ENCODE measurements at regions not wholly inside any gene's neighbourhood (a gene's known extent, or its start where the extent isn't known, plus 50 kb on each side); places are given as distances from the start of the nearest gene placed in this dataset.
"Not testable (repeated sequence)": the region's sequence is repeated elsewhere in the genome, so short reads cannot be mapped to it uniquely, and the experiment has no call there.

DNA sequence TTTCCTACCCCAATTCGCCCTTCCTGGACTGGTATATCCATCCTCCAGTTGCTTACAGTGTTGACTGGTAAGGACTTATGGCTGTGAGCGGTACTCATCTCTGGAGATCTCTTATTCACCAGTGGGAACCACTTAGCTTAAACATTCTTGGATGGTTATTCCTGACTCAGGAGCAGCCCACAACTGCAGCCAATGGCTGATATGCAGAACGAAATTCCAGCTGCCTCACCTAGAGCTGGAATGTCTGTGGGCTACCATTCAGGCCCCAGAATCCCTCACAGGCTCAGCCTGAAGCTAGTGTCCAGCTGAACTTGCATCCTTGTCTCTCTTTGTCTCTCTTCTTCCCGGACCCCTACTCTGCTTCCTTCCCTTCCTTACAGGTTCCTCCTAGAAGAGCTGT is 138.9 kb upstream of the SMIM31 start:
- in situ Hi-C loops (cut with MboI; ENCODE audit: low pct_unique_long_range_greater_than_20kb, low sequenced_read_pairs), result no loop called here

DNA sequence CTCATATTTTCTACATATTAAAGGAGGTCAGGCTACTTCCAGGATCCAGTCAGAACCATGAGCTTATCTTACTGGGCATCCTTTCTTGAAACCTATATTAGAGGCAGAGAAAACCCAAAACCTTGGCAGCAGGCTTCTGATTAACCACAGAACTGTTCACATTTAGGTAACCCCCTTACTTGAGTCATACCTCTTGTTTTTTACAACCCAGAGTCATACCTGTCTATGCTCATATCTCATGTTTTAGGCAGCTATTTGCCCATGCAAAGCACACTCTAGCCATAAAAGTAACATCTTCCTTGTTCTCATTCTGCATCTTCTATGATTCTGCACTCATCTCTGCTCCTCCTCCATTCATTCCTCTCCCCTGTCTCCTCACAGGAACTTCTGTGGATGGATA is 138.0 kb upstream of the SMIM31 start:
- in situ Hi-C loops (cut with MboI; ENCODE audit: low pct_unique_long_range_greater_than_20kb, low sequenced_read_pairs), result no loop called here
- no peak for DNase-seq

More for the DNA sequence above, 138.9 kb upstream of the SMIM31 start:
- DNase-seq, result no peak

DNA sequence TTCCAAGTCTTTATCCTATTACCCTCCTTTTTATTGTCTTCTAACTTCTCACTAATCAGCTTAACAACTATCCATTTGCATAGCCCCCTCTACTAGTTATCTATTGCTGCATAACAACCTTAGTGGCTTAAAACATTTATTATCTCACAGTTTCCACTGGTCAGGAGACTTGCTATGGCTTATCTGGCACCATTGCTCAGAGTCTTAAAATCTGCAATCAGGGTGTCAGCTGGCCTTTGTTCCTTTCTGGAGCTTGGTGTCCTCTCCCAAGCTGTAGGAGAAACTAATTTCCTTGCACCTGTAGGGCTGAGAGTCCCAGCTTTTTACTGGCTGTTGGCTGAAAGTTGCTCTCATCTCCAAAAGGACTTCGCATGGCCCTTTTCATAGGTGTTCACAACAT is 137.0 kb upstream of the SMIM31 start:
- in situ Hi-C loops (cut with MboI; ENCODE audit: low pct_unique_long_range_greater_than_20kb, low sequenced_read_pairs), result no loop called here
- no peak for DNase-seq

DNA sequence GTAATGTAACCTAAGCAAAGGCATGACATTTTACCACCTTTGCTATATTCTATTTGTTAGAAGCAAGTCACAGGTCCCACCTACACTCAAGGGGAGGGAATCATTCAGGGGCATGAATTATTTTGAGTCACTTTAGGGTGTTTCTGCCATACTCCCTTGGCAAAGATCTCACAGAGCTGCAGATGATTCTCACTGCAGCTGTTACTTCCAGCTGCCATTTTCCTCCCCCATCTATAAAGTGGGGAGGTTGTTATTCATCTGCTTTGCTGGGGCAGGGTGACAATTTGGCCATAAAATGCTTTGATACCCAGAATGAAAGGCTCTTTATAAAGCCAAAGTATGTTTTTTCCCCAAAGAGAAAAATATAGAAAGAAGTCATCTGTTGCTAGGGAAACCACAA is 136.5 kb upstream of the SMIM31 start:
- in situ Hi-C loops (cut with MboI; ENCODE audit: low pct_unique_long_range_greater_than_20kb, low sequenced_read_pairs), result no loop called here
- DNase-seq, result no peak

DNA sequence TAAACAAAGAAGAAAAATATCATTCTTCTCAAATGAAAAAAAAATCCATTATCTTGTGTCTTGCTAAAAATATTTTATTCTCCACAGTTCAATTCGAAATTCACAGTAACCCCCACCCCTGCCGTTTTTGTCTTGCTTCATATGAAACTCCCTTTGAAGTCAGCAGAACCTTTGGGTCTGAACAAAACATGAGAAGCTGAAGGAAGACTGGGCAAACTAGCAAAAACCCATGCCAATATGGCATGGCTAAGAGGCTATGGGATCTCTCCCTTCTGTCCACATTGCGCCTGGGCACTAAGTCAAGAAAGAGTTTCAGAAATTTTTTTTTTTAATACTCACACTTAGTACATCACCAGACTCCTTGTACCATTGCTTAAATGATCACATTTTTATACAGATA is 136.0 kb upstream of the SMIM31 start:
- in situ Hi-C loops (cut with MboI; ENCODE audit: low pct_unique_long_range_greater_than_20kb, low sequenced_read_pairs), result no loop called here
- DNase-seq, result no peak

DNA sequence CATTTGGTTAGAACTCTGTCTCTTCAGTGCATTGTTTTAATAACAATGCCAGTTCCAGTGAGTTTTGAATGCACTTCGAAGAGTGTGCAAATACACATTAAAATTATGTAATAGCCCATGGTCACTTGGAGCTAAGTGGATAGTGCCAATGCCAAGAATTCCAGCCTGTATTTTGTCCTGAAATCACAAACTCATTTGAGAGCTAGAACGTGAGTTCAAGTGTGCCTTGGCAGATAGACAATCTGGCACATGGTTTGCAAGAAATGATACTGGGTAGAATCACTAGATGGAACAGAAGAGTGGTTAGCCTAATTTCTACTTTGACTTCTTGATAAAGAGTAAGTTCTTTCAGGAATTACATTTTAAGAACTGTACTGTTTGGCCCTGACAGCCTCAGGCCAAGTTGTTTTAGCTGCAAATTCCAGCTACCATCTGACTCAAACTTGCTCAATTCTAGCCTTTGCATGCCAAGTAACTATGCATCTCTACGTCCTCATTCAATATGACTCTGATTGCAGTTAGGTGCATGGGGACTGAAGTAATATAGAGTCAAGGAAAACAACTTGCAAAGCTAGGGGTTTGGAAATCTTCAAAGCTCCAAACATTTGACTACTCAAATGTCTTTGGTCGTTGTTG is 131.9 kb upstream of the SMIM31 start:
- DNase-seq, result no peak

DNA sequence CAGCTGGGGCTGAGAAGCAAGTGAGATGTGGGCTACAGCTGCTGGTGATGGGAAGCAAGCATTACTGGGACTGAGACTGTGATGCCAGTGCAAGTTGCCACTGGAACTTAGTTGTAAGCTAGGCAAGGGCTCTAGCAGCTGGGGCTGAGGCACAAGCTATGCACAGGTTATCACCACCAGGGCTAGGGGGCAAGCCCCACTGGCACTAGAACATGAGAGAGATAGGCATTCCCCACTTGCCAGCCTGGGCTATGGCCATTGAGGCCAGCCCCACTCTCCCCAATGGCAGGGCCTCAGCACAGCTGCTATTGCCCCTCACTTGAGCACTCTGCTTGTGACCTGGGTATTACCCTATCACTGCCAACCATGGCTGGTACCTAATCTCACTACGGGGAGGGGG is 130.8 kb upstream of the SMIM31 start:
- DNase-seq, result no peak
- in situ Hi-C loops (cut with MboI; ENCODE audit: low pct_unique_long_range_greater_than_20kb, low sequenced_read_pairs), result no loop called here

More for the DNA sequence above, 131.9 kb upstream of the SMIM31 start:
- in situ Hi-C loops (cut with MboI; ENCODE audit: low pct_unique_long_range_greater_than_20kb, low sequenced_read_pairs), result no loop called here

DNA sequence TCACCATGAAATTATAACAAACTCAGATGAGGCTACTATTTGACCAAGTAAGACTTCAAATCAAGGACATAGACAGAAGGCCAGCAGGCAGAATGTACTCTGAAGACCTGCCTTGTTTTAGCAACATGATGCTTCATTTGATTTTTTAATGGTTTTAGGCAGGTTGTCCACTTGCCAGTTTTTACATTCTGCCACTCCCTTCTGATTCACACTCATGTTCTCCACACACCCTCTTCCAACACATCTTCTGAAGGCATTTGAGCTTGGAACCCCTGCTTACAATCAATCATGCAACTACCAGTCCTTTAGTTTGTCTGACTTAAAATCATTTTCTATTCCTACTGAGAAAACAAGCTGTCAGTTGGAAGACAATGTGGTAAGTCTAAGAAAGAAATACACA is 114.9 kb upstream of the SMIM31 start:
- in situ Hi-C loops (cut with MboI; ENCODE audit: low pct_unique_long_range_greater_than_20kb, low sequenced_read_pairs), result no loop called here
- DNase-seq, result no peak

DNA sequence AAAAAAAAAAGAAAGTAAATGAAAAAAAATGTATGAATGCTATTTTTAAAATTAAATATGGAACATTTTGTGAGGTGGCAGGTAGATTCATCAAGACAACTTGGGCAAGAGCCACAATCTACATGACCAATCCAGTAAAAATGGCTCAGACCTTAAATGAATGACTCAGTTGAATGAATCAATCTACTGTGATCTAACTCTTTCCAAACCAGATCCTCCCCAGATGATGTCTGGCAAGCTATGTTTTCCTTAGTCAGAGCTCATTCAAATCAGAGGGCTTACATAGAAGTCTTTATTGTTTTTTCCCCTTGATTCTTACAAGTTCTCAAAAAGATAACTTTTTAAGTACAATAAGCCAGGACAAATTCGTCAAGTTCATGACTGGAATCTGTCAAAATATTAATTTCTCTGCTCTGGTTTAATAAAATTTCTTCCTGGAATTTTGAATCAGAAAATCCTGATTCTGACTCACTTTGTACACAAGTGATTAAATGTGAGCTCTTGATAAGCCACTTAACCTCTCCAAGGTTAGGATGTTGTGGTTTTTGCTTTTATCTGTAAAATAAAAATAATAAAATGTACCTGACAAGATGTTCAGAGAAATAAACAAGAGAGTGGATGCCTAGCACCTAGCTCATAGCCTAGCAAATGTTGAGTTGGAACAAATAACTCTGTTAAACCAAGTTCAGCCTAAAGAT is 105.6 kb upstream of the SMIM31 start:
- in situ Hi-C loops (cut with MboI; ENCODE audit: low pct_unique_long_range_greater_than_20kb, low sequenced_read_pairs), result no loop called here
- no peak for DNase-seq

DNA sequence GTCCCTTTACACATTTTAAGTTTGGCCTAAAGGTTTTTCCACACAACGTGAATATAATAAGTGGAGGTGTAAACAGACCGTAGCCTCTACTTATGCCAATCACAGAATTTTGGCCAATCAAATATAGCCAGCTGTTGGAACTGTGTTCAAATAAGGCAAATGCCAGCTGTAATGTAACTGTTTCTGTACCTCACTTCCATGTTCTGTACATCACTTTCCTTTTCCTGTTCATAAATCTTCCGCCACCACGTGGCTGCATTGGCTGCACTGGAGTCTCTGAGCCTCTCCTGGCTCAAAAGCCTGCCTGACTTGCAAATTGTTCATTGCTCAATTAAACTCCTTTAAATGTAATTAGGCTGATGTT is 105.1 kb upstream of the SMIM31 start:
- DNase-seq, result no peak
- in situ Hi-C loops (cut with MboI; ENCODE audit: low pct_unique_long_range_greater_than_20kb, low sequenced_read_pairs), result no loop called here

DNA sequence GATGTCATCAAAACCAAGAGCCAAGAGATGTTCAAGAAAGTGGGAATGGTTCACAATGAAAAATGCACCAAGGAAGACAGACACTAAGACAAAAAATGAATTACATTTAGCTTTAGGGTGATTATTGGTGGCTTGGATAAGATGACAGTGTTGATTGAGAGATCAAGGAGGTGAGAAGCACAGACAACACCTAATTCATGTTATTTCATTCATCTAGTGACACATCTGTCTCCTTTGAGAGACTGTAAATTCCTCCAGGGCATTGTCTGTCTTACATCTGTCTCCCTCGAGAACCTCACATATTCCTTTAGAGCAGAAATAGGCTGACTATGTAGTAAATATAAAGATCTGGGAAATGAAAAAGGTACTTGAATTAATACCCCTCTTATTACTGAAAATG is 94.2 kb upstream of the SMIM31 start:
- in situ Hi-C loops (cut with MboI; ENCODE audit: low pct_unique_long_range_greater_than_20kb, low sequenced_read_pairs), result no loop called here
- no peak for DNase-seq

DNA sequence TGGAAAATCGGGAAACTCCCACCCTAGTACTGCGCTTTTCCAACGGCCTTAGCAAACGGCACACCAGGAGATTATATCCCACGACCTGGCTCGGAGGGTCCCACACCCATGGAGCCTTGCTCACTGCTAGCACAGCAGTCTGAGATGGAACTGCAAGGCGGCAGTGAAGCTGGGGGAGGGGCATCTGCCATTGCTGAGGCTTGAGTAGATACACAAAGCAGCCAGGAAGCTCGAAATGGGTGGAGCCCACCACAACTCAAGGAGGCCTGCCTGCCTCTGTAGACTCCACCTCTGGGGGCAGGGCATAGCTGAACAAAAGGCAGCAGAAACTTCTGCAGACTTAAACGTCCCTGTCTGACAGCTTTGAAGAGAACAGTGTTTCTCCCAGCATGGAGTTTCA is 77.8 kb upstream of the SMIM31 start:
- DNase-seq; in situ Hi-C loops (cut with MboI; ENCODE audit: low pct_unique_long_range_greater_than_20kb, low sequenced_read_pairs): not testable (repeated sequence)

DNA sequence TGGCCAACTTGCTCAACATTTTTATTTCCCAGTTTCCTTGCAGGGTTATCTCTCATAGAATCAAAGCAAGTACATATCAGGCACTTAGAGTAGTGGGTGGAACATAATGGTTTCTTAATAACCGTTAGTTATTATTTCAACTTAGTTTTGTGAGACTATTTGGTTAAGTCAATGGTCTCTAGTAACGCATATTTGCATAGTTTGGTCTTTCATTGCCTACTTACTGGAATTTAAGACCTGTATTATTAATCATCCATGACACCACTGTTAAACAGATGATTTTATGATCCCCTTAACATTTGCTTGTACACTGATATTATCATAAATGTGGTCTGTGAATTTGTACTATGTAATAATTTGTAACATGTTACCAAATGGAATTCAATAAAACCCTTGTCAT is 70.9 kb upstream of the SMIM31 start:
- no peak for DNase-seq
- in situ Hi-C loops (cut with MboI; ENCODE audit: low pct_unique_long_range_greater_than_20kb, low sequenced_read_pairs), result no loop called here

DNA sequence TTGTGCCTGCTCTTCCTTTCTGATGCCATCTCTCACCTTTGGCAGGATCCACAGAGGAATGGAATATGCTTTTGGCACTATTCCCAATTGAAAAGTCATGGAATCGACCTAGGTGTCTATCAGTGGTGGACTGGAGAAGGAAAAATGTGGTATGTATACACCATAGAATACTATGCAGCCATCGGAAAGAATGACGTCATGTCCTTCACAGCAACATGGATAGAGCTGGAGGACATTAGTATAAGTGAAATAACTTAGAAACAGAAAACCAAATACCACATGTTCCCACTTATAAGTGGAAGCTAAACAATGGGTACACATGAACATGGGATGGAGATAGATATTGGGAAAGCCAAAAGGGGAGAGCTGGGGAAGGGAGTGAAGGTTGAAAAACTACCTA is 58.3 kb upstream of the SMIM31 start:
- DNase-seq, result no peak
- in situ Hi-C loops (cut with MboI; ENCODE audit: low pct_unique_long_range_greater_than_20kb, low sequenced_read_pairs), result no loop called here

DNA sequence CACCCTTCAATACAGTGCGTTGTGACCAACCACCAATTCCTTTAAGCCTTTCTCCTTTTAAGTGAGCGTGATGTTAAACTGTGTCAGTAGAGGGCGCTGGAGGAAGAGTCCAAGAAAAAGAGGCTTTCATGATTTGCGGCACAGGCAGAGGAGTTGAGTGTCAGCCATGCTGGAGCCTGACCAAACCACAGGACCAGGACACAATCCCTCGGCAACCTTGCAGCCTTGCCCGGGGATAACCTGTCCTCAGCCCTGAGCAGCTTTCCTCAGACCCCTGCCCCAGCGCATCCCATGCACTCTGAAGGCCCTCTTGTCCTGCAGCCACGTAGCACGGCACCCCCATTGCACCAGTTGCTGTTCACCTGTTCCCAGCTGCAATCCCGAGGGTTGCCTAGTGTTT is 53.5 kb upstream of the SMIM31 start:
- DNase-seq, result peak; percentile 46
- in situ Hi-C loops (cut with MboI; ENCODE audit: low pct_unique_long_range_greater_than_20kb, low sequenced_read_pairs), result no loop called here

DNA sequence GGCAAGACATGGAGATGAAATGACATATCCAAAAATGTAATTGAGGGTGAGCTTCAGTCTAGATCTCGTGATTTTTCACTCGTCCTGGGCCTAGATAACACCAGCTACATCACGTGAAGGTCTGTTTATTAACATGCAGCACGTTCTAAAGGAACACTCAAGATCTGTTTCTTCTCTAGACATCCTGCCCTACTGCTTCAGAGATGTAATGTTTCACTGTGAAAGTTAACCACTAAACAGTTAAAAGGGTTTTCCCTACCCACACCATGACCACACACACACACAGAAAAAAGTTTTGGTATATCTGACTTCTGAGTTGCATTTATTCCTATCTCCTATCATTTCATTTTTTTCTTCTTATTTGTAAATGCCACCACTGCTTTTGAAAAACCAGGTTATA is 52.3 kb upstream of the SMIM31 start:
- in situ Hi-C loops (cut with MboI; ENCODE audit: low pct_unique_long_range_greater_than_20kb, low sequenced_read_pairs), result no loop called here
- no peak for DNase-seq

Data from KBM-7 (cell line).